ENCODE measurements at regions not wholly inside any gene's neighbourhood (a gene's known extent, or its start where the extent isn't known, plus 50 kb on each side); places are given as distances from the start of the nearest gene placed in this dataset.

- no peak for TF ChIP-seq EZH2 (IDR thresholded peaks at IDR 0.05; ENCODE audit: borderline replicate concordance, low read length)
- no peak for TF ChIP-seq CTCF (IDR thresholded peaks at IDR 0.05; ENCODE audit: low read length)
These were observed 98.3 kb upstream of the PHACTR1 start for GRCh38 chr6:12618296-12618695.
